IMR-90 (cell line): ENCODE measurements at regions not wholly inside any gene's neighbourhood (a gene's known extent, or its start where the extent isn't known, plus 50 kb on each side); places are given as distances from the start of the nearest gene placed in this dataset.

ENCODE experiments used
- ATAC-seq: fragments of 200-7000 bp; cut with Tn5 transposase; 2 replicates; pipeline ENCODE4 v1.9.1; 2020; ENCODE audit warnings: low read depth, mild to moderate bottlenecking, moderate library complexity
- BruUV-seq: library from RNA; stranded (reverse); fragments of 400-500 nt; replicated peaks from 2 replicates; lab custom pipeline; 2021; lab: Mats Ljungman, UMichigan
- CTCF ChIA-PET: fragments of 300-600 bp; formaldehyde crosslinking; extraction: SDS; loops from one replicate; lab custom pipeline; 2021; ENCODE audit warnings: antibody characterized with exemption; lab: Yijun Ruan, JAX
- POLR2A ChIA-PET: fragments of 300-600 bp; sonication (Branson Sonifier 250); formaldehyde crosslinking; loops from one replicate; lab custom pipeline; 2022; ENCODE audit warnings: antibody characterized with exemption; ENCODE audit not compliant: unreplicated experiment; lab: Charles Lee
- DNase-seq: peaks from one replicate; pipeline ENCODE4 v3.0.0; 2013
- H2AFZ ChIP-seq: replicated peaks from 2 replicates; pipeline ENCODE3; 2013; ENCODE audit warnings: low read length, mild to moderate bottlenecking; ENCODE audit not compliant: poor library complexity
- H2AK5ac ChIP-seq: 2 replicates; pipeline ENCODE4 v1.6.1; 2013; ENCODE audit warnings: low read depth, low read length, inconsistent platforms
- H2AK9ac ChIP-seq: replicated peaks from 2 replicates; pipeline ENCODE3; 2013; ENCODE audit warnings: mild to moderate bottlenecking, low read depth, low read length, moderate library complexity; ENCODE audit not compliant: poor library complexity
- H2BK120ac ChIP-seq: 2 replicates; pipeline ENCODE4 v1.6.1; 2013; ENCODE audit warnings: low read depth, low read length, inconsistent platforms
- H2BK15ac ChIP-seq: 3 replicates; pipeline ENCODE4 v1.6.1; 2013; ENCODE audit warnings: low read depth, low read length, inconsistent platforms
- H2BK20ac ChIP-seq: 2 replicates; pipeline ENCODE4 v1.6.1; 2013; ENCODE audit warnings: low read depth, mild to moderate bottlenecking, inconsistent platforms, low read length, moderate library complexity
- H2BK5ac ChIP-seq: 2 replicates; pipeline ENCODE4 v1.6.1; 2013; ENCODE audit warnings: mild to moderate bottlenecking, low read depth, low read length, inconsistent platforms; ENCODE audit not compliant: poor library complexity, severe bottlenecking
- H3K14ac ChIP-seq: replicated peaks from 2 replicates; pipeline ENCODE4 v1.6.1; 2013; ENCODE audit warnings: low read depth, low read length, inconsistent platforms
- H3K18ac ChIP-seq: 2 replicates; pipeline ENCODE4 v1.6.1; 2013; ENCODE audit warnings: low read depth, low read length, control low read depth
- H3K23ac ChIP-seq: 2 replicates; pipeline ENCODE4 v1.6.1; 2013; ENCODE audit warnings: low read depth, low read length, inconsistent platforms
- H3K27ac ChIP-seq: 2 replicates; pipeline ENCODE4 v1.5.1; 2013; ENCODE audit warnings: mild to moderate bottlenecking, control low read depth, low read length; ENCODE audit not compliant: insufficient read depth
- H3K27me3 ChIP-seq: 2 replicates; pipeline ENCODE4 v1.6.1; 2013; ENCODE audit warnings: low read length; ENCODE audit not compliant: control insufficient read depth, insufficient read depth
- H3K36me3 ChIP-seq: 2 replicates; pipeline ENCODE4 v1.6.1; 2013; ENCODE audit warnings: low read length, mixed read lengths; ENCODE audit not compliant: control insufficient read depth, insufficient read depth
- H3K4ac ChIP-seq: 2 replicates; pipeline ENCODE4 v1.6.1; 2013; ENCODE audit warnings: low read depth, low read length, inconsistent platforms
- H3K4me1 ChIP-seq: 2 replicates; pipeline ENCODE4 v1.6.1; 2013; ENCODE audit warnings: low read length, mixed read lengths; ENCODE audit not compliant: control insufficient read depth, insufficient read depth
- H3K4me2 ChIP-seq: 2 replicates; pipeline ENCODE4 v1.6.1; 2013; ENCODE audit warnings: low read depth, mild to moderate bottlenecking, control low read depth, low read length, moderate library complexity
- H3K4me3 ChIP-seq: 2 replicates; pipeline ENCODE4 v1.5.1; 2013; ENCODE audit warnings: low read depth, mild to moderate bottlenecking, control low read depth, low read length, moderate library complexity; ENCODE audit not compliant: insufficient read depth
- H3K56ac ChIP-seq: 2 replicates; pipeline ENCODE4 v1.6.1; 2013; ENCODE audit warnings: low read length, inconsistent platforms; ENCODE audit not compliant: insufficient read depth; ENCODE audit errors: extremely low read depth
- H3K79me1 ChIP-seq, 2 experiments: 2 replicates each; pipeline ENCODE4 v1.6.1; 2013; ENCODE audit warnings: low read length in 2 of 2, inconsistent platforms in 1 of 2, low read depth in 1 of 2
- H3K9ac ChIP-seq: 2 replicates; pipeline ENCODE4 v1.6.1; 2013; ENCODE audit warnings: low read depth, low read length, control low read depth
- H3K9me1 ChIP-seq: 2 replicates; pipeline ENCODE4 v1.6.1; 2013; ENCODE audit warnings: low read length, inconsistent platforms; ENCODE audit not compliant: insufficient read depth
- H3K9me3 ChIP-seq: 2 replicates; pipeline ENCODE4 v1.6.1; 2013; ENCODE audit warnings: low read length; ENCODE audit not compliant: control insufficient read depth, insufficient read depth
- H4K20me1 ChIP-seq: 2 replicates; pipeline ENCODE4 v1.6.1; 2013; ENCODE audit warnings: low read length, inconsistent platforms; ENCODE audit not compliant: insufficient read depth
- H4K5ac ChIP-seq: 2 replicates; pipeline ENCODE4 v1.6.1; 2013; ENCODE audit warnings: mild to moderate bottlenecking, low read depth, low read length, control low read depth
- H4K8ac ChIP-seq, 2 experiments: 2 replicates each; pipeline ENCODE4 v1.6.1; 2013; ENCODE audit warnings: low read depth in 2 of 2, low read length in 2 of 2, control low read depth in 1 of 2, inconsistent platforms in 1 of 2
- H4K91ac ChIP-seq: 2 replicates; pipeline ENCODE4 v1.6.1; 2013; ENCODE audit warnings: low read depth, low read length, inconsistent platforms; ENCODE audit not compliant: insufficient read depth
- SMC3 ChIP-seq: fragments of 150-350 bp; IDR thresholded peaks from 2 replicates; pipeline ENCODE4 v1.6.1; 2016; ENCODE audit warnings: low read depth, mild to moderate bottlenecking, antibody characterized with exemption, low read length, moderate library complexity
- WGBS, 2 experiments: methylation state at CpG; one replicate each; pipeline versions ENCODE4 v1.1.5 to v1.1.7; 2013; ENCODE audit warnings: missing lambda C conversion rate in 2 of 2; ENCODE audit not compliant: insufficient read length in 1 of 2; ENCODE audit errors: extremely low coverage in 2 of 2; 5-methylcytosine and 5-hydroxymethylcytosine counted together
- dilution Hi-C: fragments of 300-500 bp; cut with HindIII; formaldehyde crosslinking; loops from one replicate; pipeline ENCODE4 v1.14.3; 2018; ENCODE audit warnings: low sequenced_read_pairs; ENCODE audit not compliant: unreplicated experiment
- in situ Hi-C: fragments of 300-500 bp; cut with MboI; formaldehyde crosslinking; loops from 3 replicates; pipeline ENCODE4 v1.14.3; 2019; ENCODE audit warnings: low sequenced_read_pairs, inconsistent platforms, mixed read lengths
- intact Hi-C: fragments of 100-400 bp; cut with micrococcal nuclease; formaldehyde crosslinking; loops from 2 replicates; pipeline ENCODE4 v1.10.0; 2022

GRCh38 chr4:37538931-37539330 lies 147.2 kb downstream of the RELL1 start:
- no peak for DNase-seq
- ChIA-PET POLR2A (no interaction called here), CTCF (no interaction called here)
- Histone ChIP-seq H3K4me1 (no peaks in the 10 kb centered on the region), H2AK5ac (no peak overlapping the region), H3K9me3 (no peaks in the 10 kb centered on the region), H3K79me1 (no peaks in the 10 kb centered on the region), H4K8ac (no peak overlapping the region), H2BK5ac (no peak overlapping the region), H3K9ac (no peak overlapping the region), H4K91ac (no peak overlapping the region), H3K36me3 (no peaks in the 10 kb centered on the region), H3K56ac (no peak overlapping the region), H3K27ac (no peak overlapping the region), H3K27me3 (no peaks in the 10 kb centered on the region; the same call in none of the 2 replicates), H2BK120ac (no peak overlapping the region), H3K18ac (no peak overlapping the region), H3K9me1 (no peaks in the 10 kb centered on the region), H4K5ac (no peak overlapping the region), H2AK9ac (no peak overlapping the region), H2BK15ac (no peak overlapping the region), H2AFZ (no peak overlapping the region), H3K4ac (no peak overlapping the region), H4K20me1 (no peaks in the 10 kb centered on the region), H2BK20ac (no peak overlapping the region), H3K4me3 (no peak overlapping the region), H3K4me2 (no peak overlapping the region), H3K14ac (no peak overlapping the region), H3K23ac (no peak overlapping the region)
- dilution Hi-C loops (no loop called here), in situ Hi-C loops (no loop called here), intact Hi-C loops (no loop called here)
- 78% methylated on average over 3 of the region's 7 CpGs; no CpG with 5 or more reads in 1 of the 2 experiments for WGBS, 2 experiments
- TF ChIP-seq SMC3, result no peak
- no peak for ATAC-seq
- BruUV-seq, result no TSS peak
